PFSK-1 (cell line): ENCODE measurements at regions not wholly inside any gene's neighbourhood (a gene's known extent, or its start where the extent isn't known, plus 50 kb on each side); places are given as distances from the start of the nearest gene placed in this dataset.

Experiments used
- FOXP2 ChIP-seq: optimal IDR thresholded peaks from 2 replicates; pipeline ENCODE3; 2011; ENCODE audit warnings: borderline replicate concordance, control low read depth, inconsistent platforms; ENCODE audit not compliant: insufficient read depth; ENCODE audit errors: extremely low read length, extremely low read depth
- POLR2AphosphoS5 ChIP-seq: IDR thresholded peaks from 2 replicates; pipeline ENCODE4 v1.6.1; 2012; ENCODE audit warnings: low read depth, mild to moderate bottlenecking, control low read depth, low read length, moderate library complexity
- REST ChIP-seq, 2 experiments: IDR thresholded peaks; 2 replicates each; pipeline versions ENCODE4 v1.6.1 to v1.8.0; 2011 to 2012; ENCODE audit warnings: low read depth in 2 of 2, low read length in 2 of 2, control low read depth in 1 of 2, inconsistent platforms in 1 of 2, mild to moderate bottlenecking in 1 of 2, moderate library complexity in 1 of 2; ENCODE audit not compliant: insufficient read depth in 1 of 2
- SIN3A ChIP-seq: IDR thresholded peaks from 2 replicates; pipeline ENCODE4 v1.6.1; 2012; ENCODE audit warnings: mild to moderate bottlenecking, low read length, moderate library complexity, borderline replicate concordance; ENCODE audit not compliant: insufficient read depth
- TAF1 ChIP-seq: IDR thresholded peaks from 2 replicates; pipeline ENCODE4 v1.6.1; 2012; ENCODE audit warnings: low read length, control low read depth, borderline replicate concordance; ENCODE audit not compliant: insufficient read depth

GRCh38 chr17:70772761-70773160 lies 603.4 kb downstream of the KCNJ2 start:
- TF ChIP-seq FOXP2 (no peak), SIN3A (no peak), REST (IDR thresholded peaks at IDR 0.05; ENCODE audit: insufficient read depth in 1 of 2, low read depth in 2 of 2, low read length in 2 of 2) (no peak)

- TF ChIP-seq SIN3A (no peak), FOXP2 (no peak), POLR2AphosphoS5 (no peak), REST (IDR thresholded peaks at IDR 0.05; ENCODE audit: insufficient read depth in 1 of 2, low read depth in 2 of 2, low read length in 2 of 2) (no peak), TAF1 (no peak)
Observed at GRCh38 chr17:70773258-70773657, 603.9 kb downstream of the KCNJ2 start.

GRCh38 chr17:70774339-70775117 lies 605.2 kb downstream of the KCNJ2 start:
- TF ChIP-seq POLR2AphosphoS5 (no peak), REST (IDR thresholded peaks at IDR 0.05; ENCODE audit: insufficient read depth in 1 of 2, low read depth in 2 of 2, low read length in 2 of 2) (no peak), FOXP2 (no peak), SIN3A (no peak), TAF1 (no peak)

- TF ChIP-seq REST (IDR thresholded peaks at IDR 0.05; ENCODE audit: insufficient read depth in 1 of 2, low read depth in 2 of 2, low read length in 2 of 2) (no peak), FOXP2 (no peak), SIN3A (no peak), POLR2AphosphoS5 (no peak), TAF1 (no peak)
Observed at GRCh38 chr17:70775679-70776078, 606.3 kb downstream of the KCNJ2 start.
